Erythroblast (primary cell): ENCODE measurements at regions not wholly inside any gene's neighbourhood (a gene's known extent, or its start where the extent isn't known, plus 50 kb on each side); places are given as distances from the start of the nearest gene placed in this dataset.

Source experiments
- GATA1 ChIP-seq: IDR thresholded peaks from 2 replicates; pipeline ENCODE4 v1.6.1; 2011; ENCODE audit warnings: low read depth, mild to moderate bottlenecking, control low read depth, low read length, moderate library complexity
- POLR2A ChIP-seq: IDR thresholded peaks from 2 replicates; pipeline ENCODE4 v1.6.1; 2011; ENCODE audit warnings: mild to moderate bottlenecking, low read length

GRCh38 chr4:74631988-74632387 is 162.3 kb downstream of the BTC start:
- TF ChIP-seq POLR2A = no peak
- TF ChIP-seq GATA1 = no peak
